GM18499 (cell line): ENCODE measurements at regions not wholly inside any gene's neighbourhood (a gene's known extent, or its start where the extent isn't known, plus 50 kb on each side); places are given as distances from the start of the nearest gene placed in this dataset.
"Not testable (repeated sequence)": the region's sequence is repeated elsewhere in the genome, so short reads cannot be mapped to it uniquely, and the experiment has no call there.

Experiments used
- ATAC-seq: cut with Tn5 transposase; IDR thresholded peaks from one replicate; pipeline ENCODE4 v1.9.1; 2021; ENCODE audit warnings: moderate number of reproducible peaks; ENCODE audit not compliant: insufficient read depth, unreplicated experiment

DNA sequence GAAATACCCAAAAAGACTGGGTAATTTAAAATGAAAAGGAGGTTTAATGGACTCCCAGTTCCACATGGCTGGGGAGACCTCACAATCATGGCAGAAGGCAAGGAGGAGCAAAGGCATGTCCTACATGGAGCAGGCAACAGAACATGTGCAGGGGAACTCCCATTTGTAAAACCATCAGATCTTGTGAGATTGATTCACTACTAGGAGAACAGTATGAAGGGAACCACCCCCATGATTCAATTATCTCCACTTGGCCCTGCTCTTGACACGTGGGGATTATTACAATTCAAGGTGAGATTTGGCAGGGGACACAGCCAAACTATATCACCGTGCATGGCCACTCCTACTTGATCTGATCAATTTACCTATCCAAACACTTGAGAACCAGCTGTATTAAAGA, 131.5 kb upstream of the LDB2 start:
- no peak for ATAC-seq

DNA sequence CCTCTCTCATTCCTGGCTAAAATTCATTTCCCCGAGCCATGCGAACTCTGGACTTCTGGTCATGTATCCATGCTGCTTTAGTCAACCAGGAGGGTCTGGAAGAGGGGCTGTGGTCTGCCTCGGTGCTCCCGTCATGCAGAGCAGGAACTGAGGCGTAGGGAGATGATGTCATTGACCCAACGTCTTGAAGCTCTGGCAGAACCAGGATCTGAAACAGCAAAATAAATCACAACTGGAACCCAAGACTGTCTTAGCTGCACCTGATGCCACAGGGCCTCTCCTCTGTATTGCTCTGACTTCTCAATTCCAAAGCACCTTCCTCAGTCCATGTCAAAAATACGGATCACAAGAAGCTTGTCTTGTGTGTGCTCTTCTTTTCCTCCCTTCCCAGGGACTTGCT, 131.0 kb upstream of the LDB2 start:
- ATAC-seq = no peak

DNA sequence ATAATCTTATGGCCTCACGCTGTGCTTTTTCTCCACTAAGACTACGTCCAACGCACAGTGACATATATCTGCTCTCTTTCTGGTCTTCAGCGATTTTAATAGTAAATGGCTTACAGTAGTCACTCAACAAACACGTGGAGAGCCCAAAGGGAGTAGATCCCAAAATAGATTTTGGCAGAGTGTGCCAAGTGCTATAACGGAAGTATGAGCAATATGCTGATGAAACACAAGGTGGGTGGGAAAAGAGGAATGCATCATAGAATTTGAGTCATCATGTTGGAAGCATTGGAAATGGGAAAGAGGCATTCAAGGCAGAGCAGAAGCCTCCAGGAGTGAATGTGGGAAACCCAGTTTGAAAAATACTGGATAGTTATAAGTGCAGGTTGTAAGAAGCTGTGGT, 129.1 kb upstream of the LDB2 start:
- no peak for ATAC-seq

DNA sequence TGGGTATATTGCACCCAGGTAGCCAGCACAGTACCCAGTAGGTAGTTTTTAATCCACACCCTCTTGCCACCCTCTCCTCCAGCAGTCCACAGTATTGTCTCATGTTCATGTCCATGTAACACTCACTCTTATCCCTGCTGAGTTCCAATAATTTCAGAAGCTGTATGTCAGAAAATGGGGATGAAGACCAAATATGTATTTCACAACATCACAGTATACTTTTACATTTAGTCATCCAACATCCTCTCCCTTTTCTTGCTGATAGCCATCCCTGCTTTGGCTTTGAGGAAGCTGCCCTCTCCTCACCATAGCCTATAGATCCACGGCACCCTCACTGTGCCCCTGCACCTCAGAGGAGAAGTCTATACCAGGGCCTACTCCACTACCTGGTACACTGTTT, 126.0 kb upstream of the LDB2 start:
- ATAC-seq = no peak

- ATAC-seq = no peak
Observed at GRCh38 chr4:17020901-17021300, 122.5 kb upstream of the LDB2 start.

- no peak for ATAC-seq
Observed at GRCh38 chr4:17020451-17020850, 122.0 kb upstream of the LDB2 start.

- ATAC-seq = not testable (repeated sequence)
Observed at GRCh38 chr4:17018621-17019020, 120.2 kb upstream of the LDB2 start.

GRCh38 chr4:17018013-17018412, 119.6 kb upstream of the LDB2 start:
- no peak for ATAC-seq

DNA sequence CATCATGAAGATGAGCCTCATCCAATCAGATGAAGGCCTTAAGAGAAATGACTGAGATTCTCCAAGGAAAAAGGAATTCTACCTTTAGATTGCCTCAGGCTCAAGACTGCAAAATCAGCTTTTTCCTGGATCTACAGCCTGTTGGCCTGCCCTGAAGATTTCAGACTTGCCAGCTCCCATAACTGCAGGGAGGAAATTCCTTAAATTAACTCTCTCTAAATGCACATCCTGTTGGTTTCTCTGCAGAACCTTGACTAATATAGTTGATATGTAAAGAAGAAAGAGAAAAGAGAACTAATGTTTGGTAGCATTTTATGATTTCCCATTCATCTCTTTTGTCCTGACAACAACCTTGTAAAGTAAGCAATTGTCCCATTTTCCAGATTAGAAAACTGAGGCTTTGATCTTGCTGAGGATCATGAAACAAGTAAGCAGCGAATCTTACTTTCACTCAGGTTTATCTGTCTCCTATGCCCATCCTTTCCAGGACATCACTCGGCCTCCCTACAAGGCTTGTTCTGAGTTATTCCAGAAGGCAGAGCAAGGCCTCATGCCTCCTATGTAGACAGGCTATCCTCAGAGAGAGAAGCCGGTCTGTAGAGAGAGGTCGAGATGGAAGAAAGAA, 115.0 kb upstream of the LDB2 start:
- no peak for ATAC-seq

DNA sequence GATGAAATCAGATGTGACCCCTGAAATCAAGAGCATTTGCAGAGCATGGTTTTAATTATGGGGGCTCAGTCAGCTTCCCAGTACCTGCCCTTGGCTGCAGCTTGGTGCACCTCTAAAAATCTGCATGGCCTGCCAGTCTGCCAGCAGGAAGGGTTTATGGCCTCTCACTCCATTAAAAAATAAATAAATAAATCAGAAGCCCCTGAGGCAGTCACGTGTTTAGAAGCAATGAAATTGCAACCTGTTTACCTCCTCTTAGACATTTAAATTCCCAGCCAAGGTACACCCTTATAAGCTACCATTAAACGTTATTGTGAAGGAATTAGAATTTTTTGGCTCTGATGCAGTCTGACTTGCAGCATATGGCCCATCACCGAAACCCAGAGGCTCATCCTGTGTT, 114.0 kb upstream of the LDB2 start:
- ATAC-seq = no peak

- no peak for ATAC-seq
Observed at GRCh38 chr4:17010426-17011087, 112.1 kb upstream of the LDB2 start.

DNA sequence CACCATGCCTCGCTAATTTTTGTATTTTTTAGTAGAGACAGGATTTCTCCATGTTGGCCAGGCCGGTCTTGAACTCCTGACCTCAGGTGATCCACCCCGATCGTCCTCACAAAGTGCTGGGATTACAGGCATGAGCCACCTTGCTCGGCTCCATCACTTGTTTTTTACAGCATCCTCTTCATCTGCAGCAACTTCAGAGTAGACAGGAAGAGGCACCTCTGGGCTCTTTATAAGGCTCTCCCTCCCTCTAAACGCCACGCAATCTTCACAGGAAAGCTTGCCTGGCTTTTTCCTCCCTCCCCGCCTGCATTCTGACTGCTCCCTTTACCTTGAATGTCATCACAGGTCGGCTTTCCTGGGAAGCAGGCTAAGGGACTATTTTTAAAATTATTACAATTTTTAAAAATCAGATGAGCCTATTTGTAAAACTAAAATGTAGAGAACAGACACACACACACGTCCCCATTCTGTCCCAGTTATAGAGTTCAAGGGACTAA, 111.5 kb upstream of the LDB2 start:
- no peak for ATAC-seq

- no peak for ATAC-seq
Observed at GRCh38 chr4:17008834-17009345, 110.4 kb upstream of the LDB2 start.

GRCh38 chr4:17003606-17004392, 105.4 kb upstream of the LDB2 start:
- ATAC-seq = not testable (repeated sequence)

- no peak for ATAC-seq
Observed at GRCh38 chr4:16995451-16995850, 97.0 kb upstream of the LDB2 start.

- ATAC-seq = no peak
Observed at GRCh38 chr4:16993956-16994840, 95.8 kb upstream of the LDB2 start.

GRCh38 chr4:16992566-16993225, 94.3 kb upstream of the LDB2 start:
- no peak for ATAC-seq

GRCh38 chr4:16991450-16991849, 93.0 kb upstream of the LDB2 start:
- ATAC-seq = no peak

DNA sequence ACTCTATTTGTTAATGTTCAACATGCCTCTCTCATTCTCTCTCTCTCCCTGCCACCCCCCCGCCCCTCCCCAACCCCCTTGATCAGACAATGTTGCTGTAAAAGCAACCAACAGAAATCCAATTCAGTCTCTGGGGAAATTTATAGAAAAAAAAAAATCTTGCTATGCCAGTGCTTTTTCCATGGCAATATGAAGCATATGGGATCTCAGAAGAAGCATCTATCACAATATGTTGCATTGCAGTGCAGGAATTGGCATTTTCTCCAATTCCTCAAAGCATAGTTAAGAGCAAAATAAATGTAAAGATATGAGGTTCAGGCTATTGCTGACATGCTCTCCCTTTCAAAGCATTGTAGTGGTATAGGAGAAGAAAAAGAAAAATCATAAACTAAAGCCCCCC, 90.9 kb upstream of the LDB2 start:
- no peak for ATAC-seq

- ATAC-seq = no peak
Observed at GRCh38 chr4:16988814-16989213, 90.4 kb upstream of the LDB2 start.
